GM23338 (cell line): ENCODE measurements at regions not wholly inside any gene's neighbourhood (a gene's known extent, or its start where the extent isn't known, plus 50 kb on each side); places are given as distances from the start of the nearest gene placed in this dataset.

ENCODE experiments used
- ATAC-seq: fragments of 200-7000 bp; cut with Tn5 transposase; 3 replicates; pipeline ENCODE4 v1.9.1; 2020
- DNase-seq: peaks from one replicate; pipeline ENCODE4 v3.0.0-alpha.2; 2015; ENCODE audit warnings: low spot score
- H2AFZ ChIP-seq: fragments of 200-600 bp; sonication (generic); 2 replicates; pipeline ENCODE4 v1.8.0; 2016; ENCODE audit warnings: antibody characterized with exemption, mild to moderate bottlenecking, moderate library complexity
- H3F3A ChIP-seq: fragments of 200-600 bp; sonication (generic); replicated peaks from 2 replicates; pipeline ENCODE4 v1.8.0; 2017; ENCODE audit warnings: antibody characterized with exemption, mixed run types, low read depth
- H3K27ac ChIP-seq: fragments of 200-600 bp; sonication (generic); 2 replicates; pipeline ENCODE4 v1.6.1; 2016; ENCODE audit warnings: low read depth
- H3K27me3 ChIP-seq: fragments of 200-600 bp; sonication (generic); 2 replicates; pipeline ENCODE4 v1.8.0; 2016; ENCODE audit warnings: mild to moderate bottlenecking, mixed run types, moderate library complexity; ENCODE audit not compliant: insufficient read depth
- H3K36me3 ChIP-seq: fragments of 200-600 bp; sonication (generic); 2 replicates; pipeline ENCODE4 v1.8.0; 2016; ENCODE audit warnings: mild to moderate bottlenecking; ENCODE audit not compliant: insufficient read depth
- H3K4me1 ChIP-seq: fragments of 200-600 bp; sonication (generic); 2 replicates; pipeline ENCODE4 v1.8.0; 2016; ENCODE audit warnings: mild to moderate bottlenecking, moderate library complexity; ENCODE audit not compliant: insufficient read depth
- H3K4me2 ChIP-seq: fragments of 200-600 bp; sonication (generic); 2 replicates; pipeline ENCODE4 v1.7.1; 2017; ENCODE audit warnings: mixed run types
- H3K4me3 ChIP-seq: fragments of 200-600 bp; sonication (generic); 2 replicates; pipeline ENCODE4 v1.6.1; 2016; ENCODE audit warnings: mixed run types
- H3K79me2 ChIP-seq: fragments of 200-600 bp; sonication (generic); replicated peaks from 2 replicates; pipeline ENCODE4 v1.8.0; 2017; ENCODE audit warnings: mild to moderate bottlenecking; ENCODE audit not compliant: insufficient read depth
- H3K9me2 ChIP-seq: fragments of 200-600 bp; sonication (generic); 2 replicates; pipeline ENCODE4 v1.8.0; 2017; ENCODE audit not compliant: insufficient read depth
- H4K20me1 ChIP-seq: fragments of 200-600 bp; sonication (generic); replicated peaks from 2 replicates; pipeline ENCODE4 v1.8.0; 2017; ENCODE audit warnings: mild to moderate bottlenecking; ENCODE audit not compliant: insufficient read depth
- H3K27ac Mint-ChIP-seq: 2 replicates; pipeline ENCODE4 v1.8.0; 2020; ENCODE audit warnings: inconsistent platforms, mild to moderate bottlenecking, moderate library complexity, mixed read lengths
- H3K27me3 Mint-ChIP-seq: 3 replicates; pipeline ENCODE4 v1.8.0; 2022; ENCODE audit warnings: low read depth, mild to moderate bottlenecking, moderate library complexity, mixed read lengths, inconsistent platforms; ENCODE audit not compliant: insufficient read depth, poor library complexity
- H3K36me3 Mint-ChIP-seq: 3 replicates; pipeline ENCODE4 v1.8.0; 2021; ENCODE audit warnings: low read depth, mild to moderate bottlenecking, inconsistent platforms, moderate library complexity, mixed read lengths
- H3K4me1 Mint-ChIP-seq: 3 replicates; pipeline ENCODE4 v1.8.0; 2020; ENCODE audit warnings: mild to moderate bottlenecking, inconsistent platforms, mixed read lengths
- H3K4me3 Mint-ChIP-seq: 3 replicates; pipeline ENCODE4 v1.8.0; 2021; ENCODE audit warnings: moderate library complexity, mild to moderate bottlenecking, inconsistent platforms, mixed read lengths
- H3K9me3 Mint-ChIP-seq: 3 replicates; pipeline ENCODE4 v1.8.0; 2020; ENCODE audit warnings: moderate library complexity, mild to moderate bottlenecking, inconsistent platforms, mixed read lengths
- CREB1 ChIP-seq: fragments of 250-450 bp; sonication (Bioruptor Pico); IDR thresholded peaks from 2 replicates; pipeline ENCODE4 v1.5.0; 2020; ENCODE audit warnings: low read depth, mild to moderate bottlenecking, moderate library complexity
- CTCF ChIP-seq, 2 experiments: fragments of 200-600 bp in 1 of 2; sonication (generic) in 1 of 2; conservative IDR thresholded peaks; 2 replicates each; pipeline versions ENCODE4 v1.5.1 to v1.6.1; 2016 to 2017; ENCODE audit warnings: antibody characterized with exemption in 2 of 2, low read depth in 2 of 2, mild to moderate bottlenecking in 2 of 2, moderate library complexity in 1 of 2
- ETS1 ChIP-seq: IDR thresholded peaks from 2 replicates; pipeline ENCODE4 v1.6.1; 2016; ENCODE audit warnings: antibody characterized with exemption
- EZH2 ChIP-seq: fragments of 200-600 bp; sonication (generic); IDR thresholded peaks from one replicate; pipeline ENCODE4 v1.8.0; 2017; ENCODE audit warnings: antibody characterized with exemption, mild to moderate bottlenecking, low read depth; ENCODE audit not compliant: unreplicated experiment
- EZH2phosphoT487 ChIP-seq: fragments of 200-600 bp; sonication (generic); IDR thresholded peaks from one replicate; pipeline ENCODE4 v1.8.1; 2018; ENCODE audit warnings: antibody characterized with exemption; ENCODE audit not compliant: unreplicated experiment
- JUNB ChIP-seq: IDR thresholded peaks from one replicate; pipeline ENCODE4 v1.6.1; 2016; ENCODE audit warnings: antibody characterized with exemption; ENCODE audit not compliant: unreplicated experiment
- NANOG ChIP-seq: IDR thresholded peaks from 2 replicates; pipeline ENCODE4 v1.6.1; 2016; ENCODE audit warnings: antibody characterized with exemption, borderline replicate concordance
- POLR2AphosphoS5 ChIP-seq: IDR thresholded peaks from 2 replicates; pipeline ENCODE4 v1.6.1; 2016; ENCODE audit warnings: antibody characterized with exemption, low read depth
- REST ChIP-seq: IDR thresholded peaks from one replicate; pipeline ENCODE4 v1.6.1; 2018; ENCODE audit warnings: antibody characterized with exemption; ENCODE audit not compliant: unreplicated experiment
- STAT1 ChIP-seq: IDR thresholded peaks from one replicate; pipeline ENCODE4 v1.6.1; 2016; ENCODE audit warnings: antibody characterized with exemption; ENCODE audit not compliant: unreplicated experiment
- ZNF114 ChIP-seq: fragments of 250-450 bp; sonication (Bioruptor Pico); IDR thresholded peaks from 2 replicates; pipeline ENCODE4 v1.5.0; 2020; ENCODE audit warnings: mild to moderate bottlenecking, moderate library complexity
- ZNF331 ChIP-seq: fragments of 250-450 bp; sonication (Bioruptor Pico); IDR thresholded peaks from 2 replicates; pipeline ENCODE4 v1.5.0; 2020; ENCODE audit warnings: low read depth, mild to moderate bottlenecking, moderate library complexity
- TF ChIP-seq, protein P1 (sequence below): fragments of 250-450 bp; sonication (Bioruptor Pico); IDR thresholded peaks from 2 replicates; pipeline ENCODE4 v1.5.0; 2020; ENCODE audit warnings: mild to moderate bottlenecking, moderate library complexity

DNA sequence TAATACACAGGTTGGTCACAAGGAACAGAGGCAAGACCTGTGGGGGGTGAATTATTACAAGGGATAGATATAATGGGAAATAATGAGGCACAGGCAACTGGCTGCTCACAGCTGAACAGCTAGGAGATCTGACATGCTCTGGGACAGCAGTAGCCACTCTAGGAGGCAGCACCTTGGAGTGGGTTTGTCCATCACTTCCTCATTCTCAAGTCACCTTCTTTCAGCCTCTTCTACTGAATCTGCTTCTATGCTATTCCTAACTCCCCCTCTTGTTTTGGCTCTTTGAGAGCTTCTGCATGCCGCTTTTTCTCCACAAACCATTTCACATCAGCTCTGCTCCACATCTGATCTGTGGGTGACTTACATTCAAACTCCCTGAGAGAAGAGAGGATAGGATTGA, 345.5 kb upstream of the MAP3K7 start:
- no peak for DNase-seq
- Mint-ChIP-seq H3K9me3 (no peaks in the 10 kb centered on the region), H3K36me3 (no peaks in the 10 kb centered on the region), H3K27ac (no peak overlapping the region), H3K27me3 (no peaks in the 10 kb centered on the region), H3K4me1 (peaks cover 51% of the 10 kb centered on the region), H3K4me3 (no peak overlapping the region)
- TF ChIP-seq, protein P1, sequence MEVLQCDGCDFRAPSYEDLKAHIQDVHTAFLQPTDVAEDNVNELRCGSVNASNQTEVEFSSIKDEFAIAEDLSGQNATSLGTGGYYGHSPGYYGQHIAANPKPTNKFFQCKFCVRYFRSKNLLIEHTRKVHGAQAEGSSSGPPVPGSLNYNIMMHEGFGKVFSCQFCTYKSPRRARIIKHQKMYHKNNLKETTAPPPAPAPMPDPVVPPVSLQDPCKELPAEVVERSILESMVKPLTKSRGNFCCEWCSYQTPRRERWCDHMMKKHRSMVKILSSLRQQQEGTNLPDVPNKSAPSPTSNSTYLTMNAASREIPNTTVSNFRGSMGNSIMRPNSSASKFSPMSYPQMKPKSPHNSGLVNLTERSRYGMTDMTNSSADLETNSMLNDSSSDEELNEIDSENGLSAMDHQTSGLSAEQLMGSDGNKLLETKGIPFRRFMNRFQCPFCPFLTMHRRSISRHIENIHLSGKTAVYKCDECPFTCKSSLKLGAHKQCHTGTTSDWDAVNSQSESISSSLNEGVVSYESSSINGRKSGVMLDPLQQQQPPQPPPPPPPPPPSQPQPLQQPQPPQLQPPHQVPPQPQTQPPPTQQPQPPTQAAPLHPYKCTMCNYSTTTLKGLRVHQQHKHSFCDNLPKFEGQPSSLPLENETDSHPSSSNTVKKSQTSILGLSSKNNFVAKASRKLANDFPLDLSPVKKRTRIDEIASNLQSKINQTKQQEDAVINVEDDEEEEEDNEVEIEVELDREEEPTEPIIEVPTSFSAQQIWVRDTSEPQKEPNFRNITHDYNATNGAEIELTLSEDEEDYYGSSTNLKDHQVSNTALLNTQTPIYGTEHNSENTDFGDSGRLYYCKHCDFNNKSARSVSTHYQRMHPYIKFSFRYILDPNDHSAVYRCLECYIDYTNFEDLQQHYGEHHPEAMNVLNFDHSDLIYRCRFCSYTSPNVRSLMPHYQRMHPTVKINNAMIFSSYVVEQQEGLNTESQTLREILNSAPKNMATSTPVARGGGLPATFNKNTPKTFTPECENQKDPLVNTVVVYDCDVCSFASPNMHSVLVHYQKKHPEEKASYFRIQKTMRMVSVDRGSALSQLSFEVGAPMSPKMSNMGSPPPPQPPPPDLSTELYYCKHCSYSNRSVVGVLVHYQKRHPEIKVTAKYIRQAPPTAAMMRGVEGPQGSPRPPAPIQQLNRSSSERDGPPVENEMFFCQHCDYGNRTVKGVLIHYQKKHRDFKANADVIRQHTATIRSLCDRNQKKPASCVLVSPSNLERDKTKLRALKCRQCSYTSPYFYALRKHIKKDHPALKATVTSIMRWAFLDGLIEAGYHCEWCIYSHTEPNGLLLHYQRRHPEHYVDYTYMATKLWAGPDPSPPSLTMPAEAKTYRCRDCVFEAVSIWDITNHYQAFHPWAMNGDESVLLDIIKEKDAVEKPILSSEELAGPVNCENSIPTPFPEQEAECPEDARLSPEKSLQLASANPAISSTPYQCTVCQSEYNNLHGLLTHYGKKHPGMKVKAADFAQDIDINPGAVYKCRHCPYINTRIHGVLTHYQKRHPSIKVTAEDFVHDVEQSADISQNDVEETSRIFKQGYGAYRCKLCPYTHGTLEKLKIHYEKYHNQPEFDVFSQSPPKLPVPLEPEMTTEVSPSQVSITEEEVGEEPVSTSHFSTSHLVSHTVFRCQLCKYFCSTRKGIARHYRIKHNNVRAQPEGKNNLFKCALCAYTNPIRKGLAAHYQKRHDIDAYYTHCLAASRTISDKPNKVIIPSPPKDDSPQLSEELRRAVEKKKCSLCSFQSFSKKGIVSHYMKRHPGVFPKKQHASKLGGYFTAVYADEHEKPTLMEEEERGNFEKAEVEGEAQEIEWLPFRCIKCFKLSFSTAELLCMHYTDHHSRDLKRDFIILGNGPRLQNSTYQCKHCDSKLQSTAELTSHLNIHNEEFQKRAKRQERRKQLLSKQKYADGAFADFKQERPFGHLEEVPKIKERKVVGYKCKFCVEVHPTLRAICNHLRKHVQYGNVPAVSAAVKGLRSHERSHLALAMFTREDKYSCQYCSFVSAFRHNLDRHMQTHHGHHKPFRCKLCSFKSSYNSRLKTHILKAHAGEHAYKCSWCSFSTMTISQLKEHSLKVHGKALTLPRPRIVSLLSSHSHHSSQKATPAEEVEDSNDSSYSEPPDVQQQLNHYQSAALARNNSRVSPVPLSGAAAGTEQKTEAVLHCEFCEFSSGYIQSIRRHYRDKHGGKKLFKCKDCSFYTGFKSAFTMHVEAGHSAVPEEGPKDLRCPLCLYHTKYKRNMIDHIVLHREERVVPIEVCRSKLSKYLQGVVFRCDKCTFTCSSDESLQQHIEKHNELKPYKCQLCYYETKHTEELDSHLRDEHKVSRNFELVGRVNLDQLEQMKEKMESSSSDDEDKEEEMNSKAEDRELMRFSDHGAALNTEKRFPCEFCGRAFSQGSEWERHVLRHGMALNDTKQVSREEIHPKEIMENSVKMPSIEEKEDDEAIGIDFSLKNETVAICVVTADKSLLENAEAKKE (CRISPR knock-in tag) = no peak
- TF ChIP-seq EZH2 = no peak
- TF ChIP-seq ZNF114 = no peak
- no peak for TF ChIP-seq POLR2AphosphoS5
- no peak for TF ChIP-seq STAT1
- no peak for TF ChIP-seq ETS1
- no peak for TF ChIP-seq NANOG
- TF ChIP-seq CTCF (conservative IDR thresholded peaks at IDR 0.05; ENCODE audit: low read depth in 2 of 2) = no peak
- no peak for TF ChIP-seq EZH2phosphoT487
- TF ChIP-seq ZNF331 (CRISPR knock-in tag) = no peak
- TF ChIP-seq CREB1 (CRISPR knock-in tag) = no peak
- TF ChIP-seq REST = no peak
- no peak for TF ChIP-seq JUNB
- Histone ChIP-seq H3K4me3 (no peak overlapping the region), H3K4me2 (no peak overlapping the region), H3K36me3 (no peaks in the 10 kb centered on the region), H2AFZ (no peak overlapping the region), H3K27ac (no peak overlapping the region), H4K20me1 (no peaks in the 10 kb centered on the region), H3K4me1 (no peaks in the 10 kb centered on the region), H3K27me3 (no peaks in the 10 kb centered on the region), H3K9me2 (no peaks in the 10 kb centered on the region), H3F3A (no peaks in the 10 kb centered on the region), H3K79me2 (no peaks in the 10 kb centered on the region)
- no peak for ATAC-seq
